ENCODE measurements at regions not wholly inside any gene's neighbourhood (a gene's known extent, or its start where the extent isn't known, plus 50 kb on each side); places are given as distances from the start of the nearest gene placed in this dataset.
A peak's percentile ranks its signal among the peaks of the same experiment; 100 is the strongest.

DNA sequence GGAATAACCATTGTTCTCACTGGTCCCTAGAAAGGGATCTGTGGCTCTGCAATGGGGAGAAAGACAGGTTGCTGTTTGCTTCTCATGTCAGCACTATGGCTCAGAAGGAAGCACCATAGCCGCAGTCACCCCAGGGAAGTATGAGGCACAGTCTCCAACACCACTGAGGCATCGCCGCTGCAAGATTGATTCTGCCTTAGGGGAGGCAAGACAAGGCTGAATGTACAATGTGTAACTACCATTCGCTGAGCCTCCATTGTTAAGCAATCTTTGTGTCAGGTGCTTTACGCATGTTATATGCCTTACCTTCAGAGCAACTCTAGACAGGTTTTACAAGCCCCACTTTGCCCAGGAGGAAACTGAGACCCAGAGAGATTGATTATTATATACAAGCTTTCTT is 100.7 kb upstream of the KCNMB2 start:
- Histone ChIP-seq H2AFZ (ENCODE audit: insufficient read depth, low read depth, low read length, poor library complexity, severe bottlenecking) (peak overlapping the region; percentile 1), H4K20me1 (ENCODE audit: control insufficient read depth, insufficient read depth, low read length, poor library complexity, severe bottlenecking) (no peaks in the 10 kb centered on the region), H3K9ac (ENCODE audit: low read length) (no peak overlapping the region), H3K27me3 (replicated peaks in 1 of 4; ENCODE audit: control extremely low read depth in 1 of 4, control insufficient read depth in 3 of 4, insufficient read depth in 4 of 4, low read length in 3 of 4) (no peaks in the 10 kb centered on the region), H3K4me1 (ENCODE audit: control insufficient read depth in 2 of 2, insufficient read depth in 2 of 2, low read length in 2 of 2) (no peaks in the 10 kb centered on the region), H3K4me2 (replicated peaks; ENCODE audit: low read depth, low read length, poor library complexity, severe bottlenecking) (no peak overlapping the region), H3K27ac (ENCODE audit: low read length in 2 of 2) (no peak overlapping the region), H3K79me2 (ENCODE audit: control insufficient read depth, insufficient read depth, low read length) (no peaks in the 10 kb centered on the region), H3K36me3 (replicated peaks in 1 of 2; ENCODE audit: control extremely low read depth in 1 of 2, control insufficient read depth in 1 of 2, extremely low read depth in 1 of 2, insufficient read depth in 2 of 2, low read length in 1 of 2) (no peaks in the 10 kb centered on the region), H3K9me3 (ENCODE audit: control extremely low read depth in 1 of 3, control insufficient read depth in 2 of 3, insufficient read depth in 1 of 3, low read length in 2 of 3) (no peaks in the 10 kb centered on the region), H3K4me3 (ENCODE audit: control extremely low read depth in 1 of 5, extremely low read depth in 1 of 5, insufficient read depth in 1 of 5, low read depth in 2 of 5, low read length in 4 of 5) (no peak overlapping the region)
- H3K27ac Mint-ChIP-seq: no peak overlapping the region
- H3K27me3 Mint-ChIP-seq: peaks cover 5% of the 10 kb centered on the region
- peaks cover 2% of the 10 kb centered on the region for H3K4me1 Mint-ChIP-seq
- ChIA-PET CTCF (interaction anchor here (1.6 to 2.9 kb wide), 2 partner anchors 11 to 532 kb away, joined by 5 to 13 read pairs; no protein-coding TSS in a partner anchor), POLR2A (no interaction called here)
- intact Hi-C loops (cut with micrococcal nuclease): loop anchor here (5.0 kb wide), 1 partner anchor 887 kb away; the partner anchor contains the start of gene ZNF639
- DNase-seq (no peak), ATAC-seq (ENCODE audit: low read depth) (no peak)
- WGBS (ENCODE audit: insufficient coverage): 100% methylated on average over 4 of the region's 5 CpGs
- no peaks in the 10 kb centered on the region for H3K9me3 Mint-ChIP-seq (ENCODE audit: insufficient read depth)
- TF ChIP-seq, protein P1, sequence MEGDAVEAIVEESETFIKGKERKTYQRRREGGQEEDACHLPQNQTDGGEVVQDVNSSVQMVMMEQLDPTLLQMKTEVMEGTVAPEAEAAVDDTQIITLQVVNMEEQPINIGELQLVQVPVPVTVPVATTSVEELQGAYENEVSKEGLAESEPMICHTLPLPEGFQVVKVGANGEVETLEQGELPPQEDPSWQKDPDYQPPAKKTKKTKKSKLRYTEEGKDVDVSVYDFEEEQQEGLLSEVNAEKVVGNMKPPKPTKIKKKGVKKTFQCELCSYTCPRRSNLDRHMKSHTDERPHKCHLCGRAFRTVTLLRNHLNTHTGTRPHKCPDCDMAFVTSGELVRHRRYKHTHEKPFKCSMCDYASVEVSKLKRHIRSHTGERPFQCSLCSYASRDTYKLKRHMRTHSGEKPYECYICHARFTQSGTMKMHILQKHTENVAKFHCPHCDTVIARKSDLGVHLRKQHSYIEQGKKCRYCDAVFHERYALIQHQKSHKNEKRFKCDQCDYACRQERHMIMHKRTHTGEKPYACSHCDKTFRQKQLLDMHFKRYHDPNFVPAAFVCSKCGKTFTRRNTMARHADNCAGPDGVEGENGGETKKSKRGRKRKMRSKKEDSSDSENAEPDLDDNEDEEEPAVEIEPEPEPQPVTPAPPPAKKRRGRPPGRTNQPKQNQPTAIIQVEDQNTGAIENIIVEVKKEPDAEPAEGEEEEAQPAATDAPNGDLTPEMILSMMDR (IDR thresholded peaks at IDR 0.05): no peak
- no peak for TF ChIP-seq EZH2 (IDR thresholded peaks at IDR 0.05; ENCODE audit: borderline replicate concordance, insufficient read depth, low read depth, low read length, poor library complexity, severe bottlenecking)
- no peak overlapping the region for H3K4me3 Mint-ChIP-seq

DNA sequence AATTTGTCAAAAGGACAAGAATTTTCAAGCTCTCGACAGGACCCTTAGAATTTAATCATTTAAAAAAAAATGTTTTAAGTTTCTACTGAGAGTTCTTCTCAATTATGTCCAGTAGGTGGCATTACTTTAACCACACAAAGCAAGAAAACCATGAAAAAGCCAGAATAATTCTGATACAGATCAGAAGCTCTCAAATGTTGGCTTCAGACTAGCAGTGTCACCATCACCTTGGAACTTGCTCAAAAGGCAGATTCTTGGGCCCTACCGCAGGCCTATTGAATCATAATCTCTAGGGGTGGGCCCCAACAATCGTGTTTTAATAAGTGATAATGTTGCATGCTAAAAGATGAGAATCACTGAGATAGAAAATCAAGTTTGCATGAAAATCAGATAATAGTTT is 99.5 kb upstream of the KCNMB2 start:
- peaks cover 2% of the 10 kb centered on the region for H3K4me1 Mint-ChIP-seq
- no peak overlapping the region for H3K4me3 ChIP-seq (ENCODE audit: control extremely low read depth in 1 of 5, extremely low read depth in 1 of 5, insufficient read depth in 1 of 5, low read depth in 2 of 5, low read length in 4 of 5)
- intact Hi-C loops (cut with micrococcal nuclease): loop anchor here (5.0 kb wide), 1 partner anchor 886 kb away; the partner anchor contains the start of gene ZNF639
- H3K27ac Mint-ChIP-seq: no peak overlapping the region
- TF ChIP-seq, protein P1 (IDR thresholded peaks at IDR 0.05): peak; percentile 56
- TF ChIP-seq EZH2 (IDR thresholded peaks at IDR 0.05; ENCODE audit: borderline replicate concordance, insufficient read depth, low read depth, low read length, poor library complexity, severe bottlenecking): no peak
- H3K4me3 Mint-ChIP-seq: no peak overlapping the region
- 57% methylated on average over 1 of the region's 3 CpGs for WGBS (ENCODE audit: insufficient coverage)
- ChIA-PET CTCF (interaction anchor here (1.6 to 2.9 kb wide), 2 partner anchors 12 to 531 kb away, joined by 5 to 13 read pairs; no protein-coding TSS in a partner anchor), POLR2A (no interaction called here)
- H3K4me2 ChIP-seq (replicated peaks; ENCODE audit: low read depth, low read length, poor library complexity, severe bottlenecking): no peak overlapping the region
- H3K9me3 ChIP-seq (ENCODE audit: control extremely low read depth in 1 of 3, control insufficient read depth in 2 of 3, insufficient read depth in 1 of 3, low read length in 2 of 3): no peaks in the 10 kb centered on the region
- no peak overlapping the region for H3K9ac ChIP-seq (ENCODE audit: low read length)
- H2AFZ ChIP-seq (ENCODE audit: insufficient read depth, low read depth, low read length, poor library complexity, severe bottlenecking): no peak overlapping the region
- H3K79me2 ChIP-seq (ENCODE audit: control insufficient read depth, insufficient read depth, low read length): no peaks in the 10 kb centered on the region
- H4K20me1 ChIP-seq (ENCODE audit: control insufficient read depth, insufficient read depth, low read length, poor library complexity, severe bottlenecking): no peaks in the 10 kb centered on the region
- H3K4me1 ChIP-seq (ENCODE audit: control insufficient read depth in 2 of 2, insufficient read depth in 2 of 2, low read length in 2 of 2): no peaks in the 10 kb centered on the region
- no peak for ATAC-seq (ENCODE audit: low read depth)
- peaks cover 5% of the 10 kb centered on the region for H3K27me3 Mint-ChIP-seq
- no peaks in the 10 kb centered on the region for H3K27me3 ChIP-seq (replicated peaks in 1 of 4; ENCODE audit: control extremely low read depth in 1 of 4, control insufficient read depth in 3 of 4, insufficient read depth in 4 of 4, low read length in 3 of 4)
- no peaks in the 10 kb centered on the region for H3K36me3 ChIP-seq (replicated peaks in 1 of 2; ENCODE audit: control extremely low read depth in 1 of 2, control insufficient read depth in 1 of 2, extremely low read depth in 1 of 2, insufficient read depth in 2 of 2, low read length in 1 of 2)
- DNase-seq: peak; percentile 9
- no peaks in the 10 kb centered on the region for H3K9me3 Mint-ChIP-seq (ENCODE audit: insufficient read depth)
- no peak overlapping the region for H3K27ac ChIP-seq (ENCODE audit: low read length in 2 of 2)
